Stimulated activated naive B cell treated with anti-CD40 and anti-IgM and Interleukin-4, amounts not matched to agents 10 μg/mL and 1 μg/mL and 100 μg/mL, for 72 hours (primary cell): ENCODE measurements at regions not wholly inside any gene's neighbourhood (a gene's known extent, or its start where the extent isn't known, plus 50 kb on each side); places are given as distances from the start of the nearest gene placed in this dataset.
"Not testable (repeated sequence)": the region's sequence is repeated elsewhere in the genome, so short reads cannot be mapped to it uniquely, and the experiment has no call there.

ENCODE experiments used
- ATAC-seq, 2 donors: fragments of 150-1000 bp; cut with Tn5 transposase; replicated peaks; 2 replicates each; pipeline ENCODE4 v1.10.0; 2021; ENCODE audit warnings: moderate library complexity in 1 of 2
- DNase-seq: peaks from one replicate; pipeline ENCODE4 v3.0.0; 2021
- H3K27ac Mint-ChIP-seq: one replicate; pipeline ENCODE4 v1.8.0; 2022; ENCODE audit warnings: mild to moderate bottlenecking, mixed read lengths
- H3K27me3 Mint-ChIP-seq, 2 donors: one replicate each; pipeline ENCODE4 v1.8.0; 2022; ENCODE audit warnings: mixed read lengths in 2 of 2
- H3K36me3 Mint-ChIP-seq, 2 donors: one replicate each; pipeline ENCODE4 v1.8.0; 2022; ENCODE audit warnings: mixed read lengths in 2 of 2, mild to moderate bottlenecking in 1 of 2
- H3K4me1 Mint-ChIP-seq, 2 donors: one replicate each; pipeline ENCODE4 v1.8.0; 2022; ENCODE audit warnings: mixed read lengths in 2 of 2, mild to moderate bottlenecking in 1 of 2
- H3K4me3 Mint-ChIP-seq, 2 donors: one replicate each; pipeline ENCODE4 v1.8.0; 2022; ENCODE audit warnings: mild to moderate bottlenecking in 2 of 2, mixed read lengths in 2 of 2, moderate library complexity in 1 of 2
- H3K9me3 Mint-ChIP-seq, 2 donors: one replicate each; pipeline ENCODE4 v1.8.0; 2022; ENCODE audit warnings: mixed read lengths in 2 of 2, mild to moderate bottlenecking in 1 of 2

DNA sequence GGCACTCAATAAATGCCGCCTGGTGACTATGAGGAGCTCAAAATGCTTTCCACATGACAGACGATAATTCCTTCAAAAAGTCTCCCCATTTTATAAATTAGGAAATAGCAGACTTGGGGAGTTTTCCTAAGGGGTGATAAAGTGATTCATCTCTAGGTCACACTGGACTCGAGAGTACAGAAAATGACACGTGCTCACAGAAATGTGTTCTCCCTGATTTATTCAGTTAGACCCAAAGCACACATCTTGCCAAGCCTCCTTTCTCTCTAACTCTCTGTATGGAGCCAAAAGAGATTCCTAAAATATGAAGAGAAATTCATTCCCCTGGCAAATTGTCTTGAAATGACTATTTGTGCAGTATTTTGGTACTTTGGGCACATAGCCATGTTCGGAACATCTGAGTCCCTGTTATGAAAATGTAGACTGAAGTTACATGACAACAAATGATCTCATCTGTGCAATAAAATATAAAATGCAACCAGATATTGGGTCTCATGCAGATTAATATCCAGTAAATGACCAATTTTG lies 381.1 kb downstream of the TFAP2B start:
- Mint-ChIP-seq H3K27ac (no peak overlapping the region), H3K4me1 (no peaks in the 10 kb centered on the region), H3K36me3 (no peaks in the 10 kb centered on the region), H3K9me3 (no peaks in the 10 kb centered on the region), H3K4me3 (no peak overlapping the region), H3K27me3 (no peaks in the 10 kb centered on the region)
- ATAC-seq = no peak
- DNase-seq = no peak

- H3K36me3 Mint-ChIP-seq = no peaks in the 10 kb centered on the region
- no peak for DNase-seq
- no peaks in the 10 kb centered on the region for H3K27me3 Mint-ChIP-seq
- no peaks in the 10 kb centered on the region for H3K4me1 Mint-ChIP-seq
- no peaks in the 10 kb centered on the region for H3K9me3 Mint-ChIP-seq
- ATAC-seq = no peak
- no peak overlapping the region for H3K27ac Mint-ChIP-seq
- no peak overlapping the region for H3K4me3 Mint-ChIP-seq
These were observed 382.0 kb downstream of the TFAP2B start for GRCh38 chr6:51200676-51201075.

- ATAC-seq, H3K9me3 Mint-ChIP-seq, H3K27ac Mint-ChIP-seq, H3K27me3 Mint-ChIP-seq, H3K4me1 Mint-ChIP-seq, H3K36me3 Mint-ChIP-seq, H3K4me3 Mint-ChIP-seq, DNase-seq: not testable (repeated sequence)
These were observed 384.0 kb downstream of the TFAP2B start for GRCh38 chr6:51202653-51203052.

- no peak for ATAC-seq
These were observed 384.8 kb downstream of the TFAP2B start for GRCh38 chr6:51203504-51203903.

DNA sequence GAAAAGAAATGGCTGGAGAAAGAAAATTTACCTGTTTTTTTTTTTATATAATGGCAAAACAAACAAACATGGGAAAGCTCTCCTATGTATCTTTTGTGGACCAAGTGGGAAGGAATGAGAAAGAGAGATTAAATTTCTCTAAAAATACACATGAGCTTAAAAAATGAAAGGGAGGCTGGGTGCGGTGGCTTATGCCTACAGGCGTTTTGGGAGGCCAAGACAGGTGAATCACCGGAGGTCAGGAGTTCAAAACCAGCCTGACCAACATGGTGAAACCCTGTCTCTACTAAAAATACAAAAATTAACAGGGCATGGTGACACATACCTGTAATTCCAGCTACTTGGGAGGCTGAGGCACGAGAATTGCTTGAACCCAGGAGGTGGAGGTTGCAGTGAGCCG lies 388.0 kb downstream of the TFAP2B start:
- not testable (repeated sequence) for H3K27ac Mint-ChIP-seq, H3K36me3 Mint-ChIP-seq, ATAC-seq, DNase-seq, H3K27me3 Mint-ChIP-seq, H3K4me1 Mint-ChIP-seq, H3K4me3 Mint-ChIP-seq, H3K9me3 Mint-ChIP-seq

More at GRCh38 chr6:51203504-51203903, 384.8 kb downstream of the TFAP2B start:
- Mint-ChIP-seq H3K9me3 (no peaks in the 10 kb centered on the region), H3K36me3 (no peaks in the 10 kb centered on the region), H3K27ac (no peak overlapping the region), H3K4me3 (no peak overlapping the region), H3K4me1 (no peaks in the 10 kb centered on the region), H3K27me3 (no peaks in the 10 kb centered on the region)
- no peak for DNase-seq

- ATAC-seq (no peak), DNase-seq (no peak)
- no peaks in the 10 kb centered on the region for H3K9me3 Mint-ChIP-seq
- no peaks in the 10 kb centered on the region for H3K27me3 Mint-ChIP-seq
- H3K4me3 Mint-ChIP-seq = no peak overlapping the region
- H3K36me3 Mint-ChIP-seq = no peaks in the 10 kb centered on the region
- peaks cover 0 to 6% of the 10 kb centered on the region in 2 donors for H3K4me1 Mint-ChIP-seq
- H3K27ac Mint-ChIP-seq = no peak overlapping the region
These were observed 391.0 kb downstream of the TFAP2B start for GRCh38 chr6:51209651-51210050.

- no peak overlapping the region for H3K27ac Mint-ChIP-seq
- ATAC-seq (no peak), DNase-seq (no peak)
- H3K4me1 Mint-ChIP-seq = peaks cover 0 to 6% of the 10 kb centered on the region in 2 donors
- peaks cover 0 to 2% of the 10 kb centered on the region in 2 donors for H3K9me3 Mint-ChIP-seq
- no peaks in the 10 kb centered on the region for H3K27me3 Mint-ChIP-seq
- H3K36me3 Mint-ChIP-seq = no peaks in the 10 kb centered on the region
- no peak overlapping the region for H3K4me3 Mint-ChIP-seq
These were observed 395.1 kb downstream of the TFAP2B start for GRCh38 chr6:51213811-51214210.

DNA sequence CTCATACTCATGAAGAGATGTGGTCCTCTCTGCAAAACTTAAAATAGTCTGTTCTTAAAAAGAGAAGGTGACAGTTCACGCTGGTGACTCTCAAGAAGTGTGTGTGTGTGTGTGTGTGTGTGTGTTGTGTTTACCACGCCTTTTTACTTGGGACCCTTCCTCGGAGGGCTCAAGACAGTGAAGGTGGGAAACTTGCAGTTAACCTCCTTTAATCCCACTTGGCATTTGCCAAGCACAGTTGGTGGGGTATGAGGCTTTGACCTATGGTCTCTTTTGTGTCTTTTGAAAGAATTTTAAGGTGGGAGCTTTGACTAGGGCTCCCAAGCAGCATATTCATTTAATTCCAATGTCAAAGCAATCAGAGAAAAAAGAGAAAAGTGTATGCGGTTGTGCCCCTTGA lies 395.8 kb downstream of the TFAP2B start:
- peaks cover 0 to 6% of the 10 kb centered on the region in 2 donors for H3K4me1 Mint-ChIP-seq
- H3K27me3 Mint-ChIP-seq = no peaks in the 10 kb centered on the region
- peaks cover 0 to 2% of the 10 kb centered on the region in 2 donors for H3K9me3 Mint-ChIP-seq
- no peak overlapping the region for H3K27ac Mint-ChIP-seq
- no peak for DNase-seq
- ATAC-seq = no peak
- no peak overlapping the region for H3K4me3 Mint-ChIP-seq
- H3K36me3 Mint-ChIP-seq = no peaks in the 10 kb centered on the region

GRCh38 chr6:51218181-51218580 lies 399.5 kb downstream of the TFAP2B start:
- no peaks in the 10 kb centered on the region for H3K27me3 Mint-ChIP-seq
- DNase-seq (no peak), ATAC-seq (no peak)
- H3K4me1 Mint-ChIP-seq = peaks cover 0 to 6% of the 10 kb centered on the region in 2 donors
- H3K27ac Mint-ChIP-seq = no peak overlapping the region
- H3K36me3 Mint-ChIP-seq = no peaks in the 10 kb centered on the region
- H3K9me3 Mint-ChIP-seq = peaks cover 0 to 2% of the 10 kb centered on the region in 2 donors
- H3K4me3 Mint-ChIP-seq = no peak overlapping the region

DNA sequence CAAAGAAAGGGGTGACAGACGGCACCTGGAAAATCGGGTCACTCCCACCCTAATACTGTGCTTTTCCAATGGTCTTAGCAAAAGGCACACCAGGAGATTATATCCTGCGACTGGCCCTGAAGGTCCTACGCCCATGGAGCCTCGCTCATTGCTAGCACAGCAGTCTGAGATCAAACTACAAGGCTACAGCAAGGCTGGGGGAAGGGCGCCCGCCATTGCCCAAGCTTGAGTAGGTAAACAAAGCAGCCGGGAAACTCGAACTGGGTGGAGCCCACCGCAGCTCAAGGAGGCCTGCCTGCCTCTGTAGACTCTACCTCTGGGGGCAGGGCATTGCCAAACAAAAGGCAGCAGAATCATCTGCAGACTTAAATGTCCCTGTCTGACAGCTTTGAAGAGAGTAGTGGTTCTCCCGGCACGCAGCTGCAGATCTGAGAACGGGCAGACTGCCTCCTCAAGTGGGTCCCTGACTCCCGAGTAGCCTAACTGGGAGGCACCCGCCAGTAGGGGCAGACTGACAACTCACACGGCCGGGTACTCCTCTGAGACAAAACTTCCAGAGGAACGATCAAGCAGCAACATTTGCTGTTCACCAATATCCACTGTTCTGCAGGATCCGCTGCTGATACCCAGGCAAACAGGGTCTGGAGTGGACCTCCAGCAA lies 406.0 kb downstream of the TFAP2B start:
- not testable (repeated sequence) for H3K4me1 Mint-ChIP-seq, H3K36me3 Mint-ChIP-seq, H3K27me3 Mint-ChIP-seq, DNase-seq, H3K4me3 Mint-ChIP-seq, H3K27ac Mint-ChIP-seq, ATAC-seq, H3K9me3 Mint-ChIP-seq

GRCh38 chr6:51241376-51241775 lies 422.7 kb downstream of the TFAP2B start:
- Mint-ChIP-seq H3K4me1 (no peaks in the 10 kb centered on the region), H3K4me3 (no peak overlapping the region), H3K27ac (no peak overlapping the region), H3K9me3 (peaks cover 0 to 3% of the 10 kb centered on the region in 2 donors), H3K36me3 (no peaks in the 10 kb centered on the region), H3K27me3 (no peaks in the 10 kb centered on the region)
- no peak for ATAC-seq
- no peak for DNase-seq

GRCh38 chr6:51249798-51250197 lies 431.1 kb downstream of the TFAP2B start:
- Mint-ChIP-seq H3K27me3 (no peaks in the 10 kb centered on the region), H3K4me3 (no peak overlapping the region), H3K36me3 (no peaks in the 10 kb centered on the region), H3K27ac (no peak overlapping the region), H3K4me1 (no peaks in the 10 kb centered on the region), H3K9me3 (no peaks in the 10 kb centered on the region)
- DNase-seq = no peak
- no peak for ATAC-seq

GRCh38 chr6:51250317-51250716 lies 431.6 kb downstream of the TFAP2B start:
- no peaks in the 10 kb centered on the region for H3K4me1 Mint-ChIP-seq
- no peak overlapping the region for H3K27ac Mint-ChIP-seq
- ATAC-seq (no peak), DNase-seq (no peak)
- H3K4me3 Mint-ChIP-seq = no peak overlapping the region
- no peaks in the 10 kb centered on the region for H3K9me3 Mint-ChIP-seq
- no peaks in the 10 kb centered on the region for H3K27me3 Mint-ChIP-seq
- no peaks in the 10 kb centered on the region for H3K36me3 Mint-ChIP-seq

DNA sequence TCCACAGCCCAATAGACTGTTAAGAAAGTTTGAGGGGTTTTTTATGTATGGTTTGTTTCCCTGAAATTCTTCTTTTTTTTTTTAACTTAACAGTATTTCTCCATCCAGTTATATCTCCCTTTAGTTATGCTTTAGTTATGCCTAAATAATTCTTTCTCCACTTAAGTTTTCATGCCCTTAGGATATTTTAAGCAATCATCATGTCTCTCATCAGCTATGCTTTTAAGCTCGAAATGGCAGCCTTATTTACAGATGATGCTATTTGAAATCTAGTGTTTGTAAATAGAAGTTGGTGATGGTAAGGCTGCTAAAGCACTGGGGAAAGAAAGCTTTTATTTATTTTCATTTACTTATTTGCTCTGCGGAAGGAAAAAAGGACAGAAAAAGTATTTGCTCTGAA lies 439.3 kb downstream of the TFAP2B start:
- no peaks in the 10 kb centered on the region for H3K9me3 Mint-ChIP-seq
- no peaks in the 10 kb centered on the region for H3K4me1 Mint-ChIP-seq
- ATAC-seq (no peak), DNase-seq (no peak)
- H3K4me3 Mint-ChIP-seq = no peak overlapping the region
- H3K27ac Mint-ChIP-seq = no peak overlapping the region
- H3K36me3 Mint-ChIP-seq = no peaks in the 10 kb centered on the region
- no peaks in the 10 kb centered on the region for H3K27me3 Mint-ChIP-seq

- no peak for ATAC-seq
- H3K36me3 Mint-ChIP-seq = no peaks in the 10 kb centered on the region
- no peak overlapping the region for H3K4me3 Mint-ChIP-seq
- no peaks in the 10 kb centered on the region for H3K4me1 Mint-ChIP-seq
- no peak for DNase-seq
- no peaks in the 10 kb centered on the region for H3K27me3 Mint-ChIP-seq
- H3K27ac Mint-ChIP-seq = no peak overlapping the region
- H3K9me3 Mint-ChIP-seq = no peaks in the 10 kb centered on the region
These were observed 441.3 kb downstream of the TFAP2B start for GRCh38 chr6:51260003-51260402.
